Fibroblast of the conjunctiva (primary cell): ENCODE measurements at regions not wholly inside any gene's neighbourhood (a gene's known extent, or its start where the extent isn't known, plus 50 kb on each side); places are given as distances from the start of the nearest gene placed in this dataset.
A peak's percentile ranks its signal among the peaks of the same experiment; 100 is the strongest.

Source experiments
- DNase-seq: peaks from one replicate; pipeline ENCODE4 v3.0.0-alpha.2; 2010; ENCODE audit warnings: low read depth

DNA sequence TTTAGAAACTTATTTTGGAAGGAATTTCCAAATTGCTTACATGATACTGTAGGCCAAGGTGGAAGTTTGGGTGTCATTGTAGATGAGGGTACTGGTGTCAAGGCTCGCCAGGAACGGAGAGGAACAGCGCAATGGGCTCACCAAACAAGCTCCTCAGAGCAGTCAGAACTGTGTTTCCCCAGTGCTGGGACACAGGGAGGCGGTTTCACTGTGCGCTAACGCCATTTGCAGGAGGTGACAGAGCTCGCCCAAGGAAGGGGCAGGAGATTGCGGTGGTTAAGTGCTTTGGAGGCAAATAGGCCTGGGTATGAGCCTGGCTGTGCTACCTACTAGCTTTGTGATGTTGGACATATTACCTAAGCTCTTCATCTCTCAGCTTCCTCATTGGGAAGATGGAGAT lies 57.3 kb downstream of the HHEX start:
- DNase-seq: no peak

DNA sequence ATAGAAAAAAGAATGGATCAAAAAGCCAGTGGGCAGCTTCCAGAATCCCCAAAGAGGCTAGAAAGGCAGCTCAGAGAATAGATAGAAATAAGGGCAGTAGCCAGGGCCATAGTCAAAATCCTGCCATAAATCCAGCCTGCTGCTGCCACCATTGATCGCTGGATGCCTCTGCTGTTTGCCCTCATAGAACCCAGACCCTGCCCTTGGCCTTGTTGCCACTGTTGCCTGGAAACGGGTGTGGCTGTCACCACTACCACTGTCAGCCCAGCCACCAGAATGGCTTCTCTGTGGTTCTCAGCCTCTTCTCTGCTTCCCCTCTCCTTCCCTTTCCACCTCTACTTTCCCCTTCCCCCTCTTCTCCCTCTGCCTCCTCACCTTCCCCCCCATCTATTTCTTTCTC lies 57.8 kb downstream of the HHEX start:
- DNase-seq: no peak

DNA sequence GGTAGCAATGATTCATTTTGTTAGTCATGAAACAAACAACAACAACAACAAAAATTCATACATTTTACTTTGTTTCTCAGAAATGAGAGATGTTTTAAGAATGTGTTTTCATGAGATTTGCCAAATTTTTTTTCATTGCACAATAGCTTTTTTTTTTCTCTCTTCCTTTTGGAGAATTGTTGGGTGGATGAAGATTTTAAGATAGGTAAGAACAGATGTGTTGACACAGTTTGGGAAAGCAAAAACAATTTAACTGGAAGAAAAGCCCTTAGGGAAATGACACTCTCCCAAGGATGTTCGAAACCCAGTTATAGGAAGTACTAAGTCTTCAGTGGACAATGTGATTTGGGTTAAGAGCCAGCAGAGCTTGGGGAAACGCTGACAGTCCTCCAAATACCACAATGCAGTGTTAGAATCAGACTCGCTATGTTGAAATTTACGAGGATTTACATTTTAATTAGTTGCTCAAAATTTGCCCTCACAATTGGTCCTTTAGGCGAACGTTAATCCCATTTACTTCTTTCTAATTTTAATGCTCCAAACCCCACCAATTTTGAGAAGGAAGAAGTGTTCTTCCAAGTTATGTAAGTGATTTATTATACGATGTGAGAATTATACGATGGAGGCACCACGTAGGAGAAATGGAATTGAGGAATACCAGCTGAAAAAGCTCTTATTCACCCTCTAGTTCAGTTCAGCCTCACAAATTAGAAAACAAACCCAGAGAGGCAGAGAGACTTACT lies 61.2 kb downstream of the HHEX start:
- DNase-seq: no peak

DNA sequence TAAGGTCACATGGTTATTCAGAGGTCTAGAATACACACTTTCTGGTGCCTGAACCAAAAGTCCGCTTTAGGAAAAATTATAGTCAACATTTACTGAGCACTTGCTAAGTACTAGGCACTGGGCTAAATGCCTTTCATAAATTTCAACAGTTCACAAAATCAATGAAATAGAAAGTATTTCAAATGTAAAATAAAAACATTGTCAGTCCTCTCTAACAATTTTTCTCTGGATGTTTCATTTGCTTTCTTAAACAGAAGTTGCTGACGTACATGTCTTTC lies 61.7 kb downstream of the HHEX start:
- DNase-seq: no peak

DNA sequence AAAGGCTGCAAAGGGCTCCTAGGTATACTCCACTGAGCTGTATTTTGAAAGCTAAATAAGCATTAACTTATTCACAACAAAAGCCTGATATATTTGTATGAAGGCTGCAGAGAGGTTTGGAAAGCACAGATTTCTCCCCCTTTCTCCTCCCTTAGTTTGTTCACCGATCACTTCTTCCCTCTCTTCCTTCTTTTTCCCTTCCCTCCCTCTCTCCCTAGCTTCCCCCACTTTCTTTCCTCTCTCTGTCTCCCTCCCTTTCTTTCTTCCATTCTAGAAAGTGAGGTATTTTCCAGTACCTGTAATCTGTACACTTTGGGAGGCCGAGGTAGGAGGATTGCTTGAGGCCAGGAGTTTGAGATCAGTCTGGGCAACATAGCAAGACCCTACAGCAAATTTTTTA lies 62.1 kb downstream of the HHEX start:
- no peak for DNase-seq

DNA sequence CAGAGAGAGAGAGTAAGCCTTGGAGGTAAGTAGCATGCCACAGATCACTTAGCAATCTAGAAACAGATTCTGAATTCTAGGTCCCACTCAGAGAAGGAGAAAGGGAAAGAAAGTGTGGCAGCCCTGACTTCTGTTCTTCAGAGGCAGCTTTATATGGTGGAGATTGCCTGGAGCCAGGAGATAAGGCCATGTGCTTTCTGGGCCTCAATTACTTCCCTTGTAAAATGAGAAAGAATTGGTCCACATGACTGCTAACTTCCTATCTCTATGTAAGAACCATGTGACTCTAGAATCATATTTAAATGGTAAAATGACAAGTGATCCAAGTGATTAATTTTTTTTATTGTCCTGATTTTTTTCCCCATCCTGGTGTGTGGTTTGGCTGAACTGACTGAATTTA lies 64.1 kb downstream of the HHEX start:
- no peak for DNase-seq

DNA sequence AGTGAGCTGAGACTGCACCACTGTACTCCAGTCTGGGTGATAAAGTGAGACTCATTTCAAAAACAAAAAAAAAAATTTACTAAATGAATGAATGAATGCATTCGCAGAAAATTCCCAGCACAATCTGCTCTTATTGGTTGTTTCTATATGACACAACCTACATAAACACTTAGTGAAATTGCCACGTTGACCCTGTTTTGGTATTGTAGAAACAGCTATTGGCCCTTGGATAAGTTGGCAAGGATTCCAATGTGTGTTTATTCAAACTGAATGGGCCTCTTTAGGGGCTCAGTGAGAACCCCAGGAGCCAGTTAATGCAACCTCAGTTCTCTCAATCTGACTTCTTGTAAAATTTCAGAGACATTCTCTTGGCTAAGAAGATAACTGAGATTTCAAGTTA lies 66.0 kb downstream of the HHEX start:
- DNase-seq: no peak

DNA sequence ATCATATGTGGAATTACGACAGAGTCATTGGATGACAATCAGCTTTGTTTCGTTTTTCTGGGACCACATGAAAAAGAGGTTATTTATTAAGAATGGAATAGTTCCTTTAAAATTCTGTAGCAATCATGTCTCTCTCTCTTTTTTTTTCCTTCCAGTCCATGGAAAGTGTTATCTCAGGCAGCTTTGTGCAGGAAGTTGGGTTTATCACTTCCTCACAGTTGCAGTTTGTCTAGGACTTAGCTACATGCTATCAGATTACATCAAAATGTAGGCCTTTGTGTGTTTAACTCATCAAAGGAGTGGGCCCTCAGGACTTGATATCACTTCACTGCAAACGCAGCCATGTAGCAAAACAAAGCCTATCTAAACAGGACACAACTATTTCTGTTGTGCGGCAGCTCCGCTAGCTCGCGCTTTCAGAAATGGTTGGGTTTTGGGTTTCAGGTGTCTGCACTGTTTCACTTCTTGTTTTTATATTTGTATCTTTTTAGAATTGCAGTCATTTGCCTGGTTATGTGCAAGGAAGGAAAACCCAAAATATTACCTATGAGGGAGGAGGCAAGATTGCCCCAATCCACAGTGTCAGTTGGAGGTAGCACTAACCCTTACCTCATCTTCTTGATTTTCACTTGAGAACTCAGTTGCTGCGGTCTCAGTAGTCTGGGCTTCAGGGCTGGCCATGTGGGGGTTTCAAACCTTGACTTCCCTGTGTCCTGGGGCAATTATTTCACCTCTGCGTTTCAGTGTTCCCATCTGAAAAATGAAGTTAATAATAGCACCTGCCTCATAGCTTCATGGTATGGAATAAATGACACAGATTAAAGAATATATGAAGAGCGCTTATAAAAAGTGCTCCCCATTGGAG lies 66.7 kb downstream of the HHEX start:
- no peak for DNase-seq

DNA sequence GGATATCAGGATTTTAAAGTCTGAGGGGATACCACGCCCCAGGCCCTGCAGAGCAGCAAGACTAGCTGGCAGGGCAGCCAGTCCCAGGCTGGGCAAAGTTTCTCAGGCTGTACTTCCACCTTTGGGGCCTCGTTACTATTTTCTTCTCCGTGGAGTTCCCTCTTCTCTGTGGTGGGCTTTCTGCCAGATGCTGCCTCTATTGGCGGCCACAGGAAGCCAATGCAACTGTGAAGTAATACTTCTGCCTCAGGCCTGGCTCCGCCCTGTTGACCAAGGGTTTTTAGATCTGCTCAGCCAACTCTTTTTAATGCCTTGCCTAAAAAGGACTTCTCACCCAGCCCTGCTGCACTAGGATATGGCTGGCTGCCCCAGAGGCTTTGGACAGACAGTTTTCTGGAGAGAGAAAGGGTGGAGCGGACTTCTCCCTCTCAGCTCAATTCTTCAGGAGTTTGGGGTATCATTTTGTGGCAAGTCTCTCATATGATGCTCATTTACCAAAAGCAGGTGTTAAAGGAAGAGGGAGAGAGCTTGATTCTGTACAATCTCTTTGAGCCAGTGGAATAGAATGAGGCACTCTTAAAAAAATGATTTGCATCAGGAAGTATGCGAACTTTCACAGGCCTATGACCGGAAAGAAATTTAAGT lies 67.4 kb downstream of the HHEX start:
- peak; percentile 89 for DNase-seq

DNA sequence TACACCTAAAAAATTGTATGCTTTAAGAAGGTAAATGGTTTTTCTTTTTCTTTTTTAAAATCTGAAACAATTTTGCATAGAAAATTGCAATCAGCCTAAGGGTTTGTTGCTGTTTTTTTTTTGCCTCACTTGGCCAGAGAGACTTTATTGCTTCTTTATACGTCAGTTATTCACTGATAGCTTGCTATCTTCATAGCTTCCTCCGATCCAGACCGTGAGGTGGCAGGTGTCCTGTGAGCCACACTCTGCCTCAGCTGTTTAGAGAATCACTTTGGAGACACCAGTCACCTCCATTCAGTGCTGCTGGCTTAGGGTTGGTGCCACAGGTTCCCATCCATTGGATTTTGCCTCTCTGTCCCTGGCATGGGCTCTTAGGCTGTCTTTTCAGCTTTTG lies 68.0 kb downstream of the HHEX start:
- DNase-seq: no peak

DNA sequence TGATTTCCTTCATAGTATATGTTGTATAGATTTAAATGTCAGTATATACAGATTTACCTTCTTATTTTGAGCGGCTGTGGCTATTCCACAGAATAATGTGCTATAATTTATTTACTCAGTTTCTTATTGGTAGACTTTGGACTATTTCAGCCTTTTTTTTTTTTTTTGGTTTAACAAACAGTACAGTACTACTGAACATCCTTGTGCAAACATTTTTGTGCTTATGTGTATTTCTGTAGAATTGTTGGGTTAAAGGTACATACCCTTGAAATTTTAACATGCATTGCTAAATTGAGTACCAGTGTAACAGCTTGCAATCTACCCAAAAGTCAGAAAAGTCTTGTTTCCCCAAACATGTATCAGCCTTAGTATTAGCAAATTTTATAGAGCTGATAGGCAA lies 68.8 kb downstream of the HHEX start:
- DNase-seq: no peak

DNA sequence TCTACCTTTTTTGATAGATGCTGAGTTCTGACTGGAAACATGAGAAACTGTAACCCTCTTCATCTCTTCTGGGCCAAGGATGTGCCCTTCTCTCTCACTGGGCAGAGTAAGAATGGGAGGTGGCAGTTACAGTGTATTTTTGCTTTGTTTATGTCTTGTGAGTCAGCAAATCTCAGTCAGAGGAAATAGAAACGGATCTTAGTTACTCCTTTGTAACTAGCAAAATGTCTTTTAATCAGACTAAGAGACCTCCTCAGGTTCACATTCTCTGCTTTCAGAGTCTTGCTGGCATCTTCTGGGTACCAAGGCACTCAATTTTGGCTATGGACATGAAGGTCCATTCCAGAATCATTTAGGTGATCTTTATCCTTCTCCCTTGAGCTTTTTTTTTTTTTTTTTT lies 70.9 kb downstream of the HHEX start:
- peak; percentile 43 for DNase-seq

DNA sequence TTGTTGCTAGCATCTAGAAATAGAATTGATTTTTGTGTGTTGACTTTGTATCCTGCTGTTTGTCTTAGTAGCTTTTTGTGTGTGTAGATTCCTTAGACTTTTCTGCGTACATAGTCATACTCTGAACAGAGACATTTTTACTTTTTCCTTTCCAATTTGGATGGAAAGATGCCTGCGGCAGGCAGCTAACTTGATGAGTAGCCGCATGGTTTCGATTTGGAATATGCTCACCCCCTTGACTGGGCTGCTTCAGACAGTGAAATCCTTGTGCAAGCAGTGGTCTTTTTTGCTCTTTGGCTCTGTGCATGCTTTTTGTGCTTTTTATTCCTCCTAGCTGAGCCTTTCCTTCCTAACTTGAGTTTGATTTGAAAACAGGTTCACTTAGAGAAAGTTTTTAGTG lies 71.8 kb downstream of the HHEX start:
- DNase-seq: peak; percentile 23

DNA sequence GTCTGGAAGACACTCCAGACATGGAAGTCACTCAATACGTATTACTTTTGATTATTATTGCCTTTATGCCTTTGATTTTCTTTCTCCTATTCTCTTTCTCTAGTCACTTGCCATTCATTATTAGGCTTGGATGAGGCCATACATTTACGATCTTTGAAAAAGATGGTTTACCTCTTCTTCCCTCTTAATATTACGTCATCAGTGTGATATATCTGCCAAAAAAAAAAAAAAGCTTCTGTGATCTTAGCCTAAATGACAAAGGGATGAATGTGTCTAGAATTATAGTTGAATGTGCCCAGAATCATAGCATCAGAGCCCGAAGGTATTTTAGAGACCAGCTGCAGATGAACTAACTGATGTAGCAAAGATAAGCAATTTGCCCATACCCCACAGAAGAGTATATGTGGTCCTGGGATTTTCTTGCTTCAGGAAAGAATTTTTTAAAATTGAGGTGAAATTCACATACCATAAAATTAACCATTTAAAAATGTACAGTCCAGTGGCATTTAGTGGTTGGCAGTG lies 73.9 kb downstream of the HHEX start:
- DNase-seq: no peak

DNA sequence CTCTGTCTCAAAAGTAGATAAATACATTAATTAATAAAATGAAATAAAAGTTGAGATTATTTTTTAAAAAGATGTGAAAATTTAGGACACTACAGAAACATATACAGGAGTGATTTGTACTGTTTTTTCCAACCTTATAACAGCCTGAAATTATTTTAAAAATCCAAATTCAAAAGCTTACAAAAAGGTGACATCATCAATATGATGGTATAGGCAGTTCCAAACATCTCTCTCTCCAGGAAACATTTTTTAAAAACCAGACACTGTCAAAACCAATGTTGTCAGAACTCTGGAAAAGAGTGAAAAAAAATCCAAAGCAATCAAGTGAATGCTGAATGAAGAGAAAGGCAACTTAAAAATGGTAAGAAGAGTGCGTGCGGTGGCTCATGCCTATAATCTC lies 76.7 kb downstream of the HHEX start:
- no peak for DNase-seq

DNA sequence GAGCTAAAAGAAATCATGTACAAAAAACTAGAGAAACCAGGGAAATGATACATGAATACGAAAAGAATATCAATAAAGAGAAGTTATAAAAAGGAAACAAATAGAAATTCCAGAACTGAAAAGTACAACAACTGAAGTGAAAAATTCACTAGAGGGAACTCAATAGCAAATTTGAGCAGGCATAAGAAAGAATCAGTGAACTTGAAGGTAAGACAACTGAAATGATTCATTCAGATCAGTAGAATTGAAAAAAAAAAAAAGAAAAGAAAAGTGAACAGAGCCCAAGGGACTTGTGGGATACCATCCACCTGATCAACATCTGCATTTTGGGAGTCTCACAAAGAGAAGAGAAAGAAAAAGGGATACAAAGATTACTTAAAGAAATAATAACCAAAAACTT lies 78.3 kb downstream of the HHEX start:
- no peak for DNase-seq

DNA sequence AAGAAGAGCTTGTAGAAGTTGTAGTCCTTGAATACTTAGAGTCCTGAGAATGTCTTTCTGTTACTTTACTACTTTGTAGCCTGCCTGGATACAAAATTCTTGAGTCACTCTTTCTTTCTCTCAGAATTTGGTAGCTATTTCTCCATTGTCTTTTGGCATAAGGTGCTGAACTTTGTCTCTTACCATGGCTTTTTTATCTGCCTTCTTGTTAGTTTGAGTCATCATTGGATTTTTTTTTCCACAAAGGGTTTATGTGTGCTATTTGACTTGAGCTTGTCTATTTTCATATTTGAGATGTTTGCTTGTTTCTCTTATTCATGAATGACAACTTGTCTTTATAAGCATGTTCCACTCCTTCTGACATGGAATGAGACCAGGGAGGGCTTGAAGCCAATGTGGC lies 74.5 kb upstream of the EXOC6 start:
- DNase-seq: no peak

DNA sequence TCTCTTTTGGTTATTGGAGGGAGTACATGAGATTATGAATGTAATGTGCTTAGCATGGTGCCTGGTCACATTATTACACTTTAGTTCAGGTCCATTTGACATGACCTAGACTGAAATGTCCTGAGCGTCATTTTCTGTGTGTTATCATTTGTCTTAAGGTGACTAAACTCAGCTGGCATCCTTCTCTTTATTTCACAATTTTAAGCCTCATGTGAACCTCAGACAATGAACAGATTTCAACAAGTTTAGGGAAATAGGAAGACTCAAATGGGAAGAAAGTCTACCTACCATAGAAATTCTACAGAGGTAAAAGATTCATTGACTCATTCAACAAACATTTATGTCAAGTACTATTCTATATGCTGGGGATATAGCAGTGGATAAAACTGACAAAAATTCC lies 70.2 kb upstream of the EXOC6 start:
- no peak for DNase-seq

DNA sequence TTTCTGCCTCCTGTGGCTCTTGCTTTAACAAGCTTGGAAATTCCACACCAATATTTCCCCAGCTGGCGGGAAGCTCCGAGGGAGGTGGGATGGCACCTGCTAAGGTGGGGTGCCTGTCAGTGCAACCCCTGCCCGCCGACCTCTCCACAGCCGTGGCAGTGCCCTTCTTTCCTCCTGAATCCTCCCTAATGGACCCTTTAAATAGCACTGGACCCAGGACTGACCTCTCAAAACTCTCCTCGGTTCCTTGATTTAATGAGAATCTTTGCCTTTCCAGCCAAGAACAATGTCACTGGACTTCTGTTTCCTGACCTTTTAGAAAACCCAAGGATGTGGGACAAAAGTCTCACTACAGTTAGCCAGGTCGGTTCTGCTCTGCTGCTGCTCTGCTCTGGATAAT lies 63.2 kb upstream of the EXOC6 start:
- DNase-seq: no peak

DNA sequence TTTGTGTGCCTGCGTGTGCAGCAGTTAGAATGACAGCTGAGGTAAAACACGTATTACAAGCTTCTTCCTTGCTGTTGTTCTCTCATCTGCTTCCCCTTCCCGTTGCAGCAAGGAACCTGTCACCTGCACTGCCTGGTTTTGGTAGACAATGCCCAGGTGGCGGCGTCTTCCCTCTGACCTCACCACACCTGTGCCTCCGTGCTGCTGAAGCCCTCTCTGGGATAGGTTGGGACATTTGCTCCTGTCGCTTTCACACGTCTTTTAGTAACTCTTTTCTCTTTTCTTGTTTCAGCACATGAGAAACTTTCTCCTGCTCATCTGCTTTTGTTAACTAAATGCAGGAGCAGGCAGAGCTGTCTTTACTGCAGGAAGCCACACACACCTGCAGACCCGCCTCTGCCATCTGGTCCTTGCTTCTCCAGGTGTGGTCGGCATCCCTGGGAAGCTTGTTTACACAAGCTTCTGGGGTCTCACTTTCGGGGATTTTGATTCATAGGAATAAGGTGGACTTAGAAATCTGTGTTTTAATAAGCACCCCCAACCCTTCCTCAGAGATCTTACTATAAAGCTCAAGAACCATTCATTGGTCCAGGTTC lies 60.7 kb upstream of the EXOC6 start:
- no peak for DNase-seq

DNA sequence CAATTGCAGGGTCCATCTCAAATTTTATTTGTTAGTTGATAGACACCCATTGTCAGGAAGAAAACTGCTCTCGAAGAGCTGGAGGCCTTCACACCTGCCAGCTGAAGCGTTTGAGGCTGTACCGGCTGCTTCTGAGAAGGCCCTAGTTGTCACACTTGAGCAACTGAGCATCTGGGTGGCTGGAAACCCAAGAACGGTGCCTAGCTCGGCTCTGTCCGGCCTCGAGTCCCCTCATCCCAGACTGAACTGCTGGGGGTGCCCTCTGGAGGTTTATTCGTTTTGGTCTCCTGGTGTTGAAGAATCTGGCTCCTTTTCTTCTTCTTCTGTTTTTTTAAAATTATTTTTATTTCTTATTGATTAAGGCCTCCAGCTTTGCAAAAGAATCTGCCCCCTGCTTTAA lies 59.3 kb upstream of the EXOC6 start:
- DNase-seq: no peak

DNA sequence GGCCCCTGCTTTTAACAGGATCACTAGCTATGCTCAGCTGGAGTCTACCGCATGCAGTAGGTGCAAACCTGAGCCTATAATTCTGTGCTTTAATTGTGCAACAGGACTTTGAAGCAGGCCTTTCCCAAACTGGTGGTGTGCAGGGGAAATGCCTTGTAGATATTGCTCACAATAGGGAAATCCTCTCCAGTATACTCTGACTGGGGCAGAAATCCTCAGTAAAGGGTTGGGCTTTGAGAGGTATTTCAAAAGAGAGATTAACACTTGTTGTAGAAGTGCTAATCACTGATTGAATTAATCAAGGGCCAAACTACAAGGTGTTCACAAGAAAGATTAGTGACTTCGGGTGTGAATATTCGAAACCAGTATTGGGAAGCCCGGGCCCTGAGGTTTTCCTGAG lies 58.5 kb upstream of the EXOC6 start:
- no peak for DNase-seq

DNA sequence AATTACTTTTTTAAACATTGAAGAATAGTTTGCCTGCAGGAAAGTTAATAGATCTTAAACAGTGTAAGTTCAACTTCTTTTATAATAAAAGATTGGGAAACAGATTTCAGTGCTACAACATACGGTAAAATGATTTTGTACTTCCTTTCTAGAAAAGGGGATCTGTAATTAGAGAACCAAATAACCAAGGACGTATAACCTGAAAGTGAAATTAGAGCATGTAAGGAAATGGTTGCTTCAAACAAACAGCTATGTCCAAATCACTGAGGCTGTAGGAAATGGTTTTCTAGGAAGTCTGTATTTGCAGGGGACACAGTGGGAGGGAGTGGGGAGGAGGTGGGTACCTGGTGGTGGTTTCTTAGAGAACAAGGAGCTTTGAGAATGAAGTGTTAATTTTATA lies 57.9 kb upstream of the EXOC6 start:
- no peak for DNase-seq
